Activated CD8-positive, alpha-beta memory T cell treated with anti-CD3 and anti-CD28 coated beads, Interleukin-2, amount 50 U/mL, for 24 hours (primary cell): ENCODE measurements at regions not wholly inside any gene's neighbourhood (a gene's known extent, or its start where the extent isn't known, plus 50 kb on each side); places are given as distances from the start of the nearest gene placed in this dataset.
A peak's percentile ranks its signal among the peaks of the same experiment; 100 is the strongest.

ENCODE experiments used
- DNase-seq: peaks from one replicate; pipeline ENCODE4 v3.0.0-alpha.2; 2020; ENCODE audit errors: extremely low read depth

DNA sequence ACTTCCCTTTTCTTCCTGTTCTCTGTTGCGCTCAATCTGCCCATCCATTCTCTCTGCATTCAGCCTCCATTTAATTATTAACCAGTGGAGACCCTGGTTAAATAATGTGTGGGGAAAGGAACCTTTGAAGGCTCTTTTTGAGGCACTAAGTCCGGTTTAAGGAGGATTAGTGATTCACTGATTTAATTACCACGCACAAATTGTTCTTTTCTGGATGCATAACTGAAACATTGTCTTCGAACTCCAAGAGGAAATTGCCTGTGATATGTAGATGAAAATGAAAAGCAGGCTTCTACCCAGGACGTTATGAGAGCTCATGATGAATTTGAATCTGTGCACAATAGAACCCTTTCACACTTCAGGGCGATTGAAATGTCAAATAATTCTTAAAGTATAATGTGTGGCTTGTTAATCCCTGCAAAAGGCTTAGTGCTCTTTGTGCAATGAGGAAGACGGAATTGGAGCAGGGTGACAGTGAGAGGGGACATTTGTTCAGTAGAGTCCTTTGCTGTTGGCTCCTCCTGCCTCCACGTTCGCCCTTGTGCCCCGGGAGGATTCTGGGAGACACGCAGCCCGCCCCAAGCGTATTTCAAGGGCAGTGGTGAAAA, 51.1 kb upstream of the ZNF236 start:
- DNase-seq, result no peak

DNA sequence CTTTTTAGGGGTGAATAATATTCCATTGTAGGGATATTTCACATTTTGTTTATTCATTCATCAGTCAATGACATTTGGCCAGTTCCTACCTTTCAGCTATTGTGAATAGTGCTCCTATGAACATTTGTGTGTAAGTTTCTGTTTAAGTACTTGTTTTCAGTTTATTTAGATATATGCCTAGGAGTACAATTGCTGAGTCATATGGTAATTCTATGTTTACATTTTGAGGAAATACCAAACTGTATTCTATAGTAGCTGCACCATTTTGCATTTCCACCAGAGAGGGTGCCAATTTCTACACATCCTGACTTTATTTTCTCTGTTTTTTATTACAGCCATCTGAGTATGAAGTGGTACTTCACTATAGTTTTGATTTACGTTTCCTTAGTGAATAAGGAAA, 54.4 kb upstream of the ZNF236 start:
- no peak for DNase-seq

DNA sequence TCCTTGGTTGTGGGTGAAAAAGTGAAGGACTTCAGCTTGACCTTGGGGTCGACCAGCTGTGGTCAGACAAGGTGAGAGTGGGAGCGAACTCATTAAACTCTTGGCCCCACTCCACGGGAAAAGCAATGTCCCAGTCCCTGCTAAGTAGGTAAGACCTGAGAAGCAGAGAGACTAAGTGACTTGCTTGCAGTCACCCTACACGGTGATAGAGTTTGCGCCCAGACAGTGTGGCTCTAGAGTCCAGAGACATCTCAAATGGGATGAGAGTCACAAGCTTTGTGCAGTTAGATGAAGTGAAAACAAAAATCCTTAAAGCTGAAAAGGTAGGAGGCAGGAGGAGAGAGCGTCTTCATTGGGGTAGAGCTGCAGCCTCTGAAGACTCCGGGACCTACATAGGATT, 55.9 kb upstream of the ZNF236 start:
- no peak for DNase-seq

DNA sequence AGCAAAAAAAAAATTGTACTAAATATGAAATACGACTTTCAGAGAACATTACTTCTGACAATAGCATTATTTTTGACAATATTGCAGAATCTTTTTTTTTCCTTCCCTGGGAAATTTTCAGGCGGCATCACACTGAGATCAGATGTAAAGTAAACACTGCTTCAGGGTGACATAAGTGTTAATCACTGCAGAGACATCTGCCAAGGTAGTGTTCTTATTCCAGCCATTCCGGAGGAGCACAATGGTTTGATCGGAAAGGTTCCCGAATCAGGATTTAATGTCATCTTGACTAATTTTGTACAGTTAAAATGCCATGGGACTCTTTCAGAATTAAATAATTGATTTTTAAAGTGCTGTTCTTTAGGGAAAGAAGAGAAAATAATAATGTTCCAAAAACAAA, 56.7 kb upstream of the ZNF236 start:
- DNase-seq, result no peak

DNA sequence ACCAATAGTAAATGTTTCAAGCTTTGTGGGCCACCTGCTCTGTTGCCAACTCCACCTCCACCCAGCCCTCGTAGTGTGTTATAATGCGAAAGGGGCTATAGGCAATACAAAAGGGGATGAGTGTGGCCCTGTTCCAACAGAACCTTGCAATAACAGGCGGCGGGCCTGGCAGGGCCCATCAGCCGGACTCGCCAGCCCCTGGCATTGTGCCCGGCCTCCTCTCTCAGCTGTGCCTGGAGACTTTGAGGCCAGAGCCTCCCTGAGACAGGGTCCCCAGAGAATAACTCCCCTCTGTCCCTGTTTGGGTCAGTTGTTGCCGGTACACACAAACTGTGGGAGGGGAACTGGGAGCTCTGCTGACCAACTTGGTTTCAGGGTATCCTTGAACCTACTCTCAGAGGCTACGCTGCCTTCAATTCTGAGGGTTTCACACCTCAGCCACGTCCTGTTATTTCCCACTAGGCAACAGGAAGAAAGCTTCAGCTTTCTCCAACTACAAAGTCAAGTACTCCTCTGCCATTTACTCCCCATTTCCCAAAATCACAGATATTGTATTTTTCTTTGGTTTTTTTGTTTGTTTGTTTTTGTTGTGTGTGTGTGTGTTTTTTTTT, 58.0 kb upstream of the ZNF236 start:
- no peak for DNase-seq

DNA sequence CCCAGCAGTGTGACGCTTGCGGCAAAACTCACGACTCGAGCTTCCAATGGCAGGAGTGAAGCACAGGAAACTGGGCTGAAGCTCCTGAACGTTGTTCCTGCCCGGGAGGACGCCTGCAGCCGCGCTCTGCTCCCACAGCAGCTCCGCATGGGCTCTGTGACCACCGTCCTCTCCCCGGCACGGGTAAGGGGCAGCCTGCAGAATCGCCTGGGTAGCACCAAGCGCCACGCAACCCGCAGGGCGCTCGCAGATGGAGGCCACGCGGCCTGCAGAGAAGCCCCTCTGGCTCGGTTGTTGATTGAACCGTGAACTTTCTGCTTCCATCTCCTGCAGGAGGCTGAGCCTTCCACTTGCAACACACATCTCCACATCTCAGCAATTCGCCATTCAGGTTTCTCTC, 63.3 kb upstream of the ZNF236 start:
- DNase-seq, result no peak

DNA sequence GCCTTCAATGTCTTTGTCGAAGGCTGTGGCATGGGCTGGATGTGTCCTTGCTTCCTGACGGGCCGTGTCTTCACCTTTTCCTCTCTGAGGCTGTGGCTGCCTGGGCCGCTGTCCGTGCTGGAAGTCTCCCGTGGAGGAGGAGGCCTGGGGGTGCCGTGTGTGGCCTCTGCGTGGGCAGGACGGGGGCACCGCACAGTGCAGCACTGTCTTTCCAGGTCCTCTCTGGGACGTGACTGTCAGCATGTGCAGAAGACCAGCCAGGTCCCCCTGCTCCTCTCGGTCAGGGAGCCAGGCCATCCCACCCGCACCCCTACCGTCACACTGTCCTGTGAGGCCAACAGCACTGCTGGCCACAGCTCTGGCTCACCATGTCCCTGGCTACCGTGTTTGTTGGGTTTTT, 64.4 kb upstream of the ZNF236 start:
- DNase-seq, result no peak

DNA sequence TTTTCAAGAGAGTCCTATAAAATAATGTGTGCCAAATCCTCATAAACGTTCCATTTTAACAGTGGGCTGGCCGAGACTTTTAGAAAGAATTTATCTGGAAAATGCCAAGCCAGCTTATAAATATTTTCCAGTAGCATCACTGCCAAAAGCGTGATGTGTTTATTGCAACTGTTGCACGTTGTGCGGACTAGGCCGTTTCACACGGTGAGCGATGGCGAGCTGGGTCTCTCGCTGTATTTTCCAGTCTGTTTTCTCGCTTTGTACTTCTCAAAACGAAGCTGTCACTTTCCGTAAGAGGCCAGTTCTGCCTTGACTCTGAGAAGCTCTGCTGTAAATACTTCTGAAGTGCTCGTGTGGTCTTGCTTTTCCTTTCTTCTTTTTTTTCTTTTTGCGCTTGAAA, 65.0 kb upstream of the ZNF236 start:
- DNase-seq, result no peak

DNA sequence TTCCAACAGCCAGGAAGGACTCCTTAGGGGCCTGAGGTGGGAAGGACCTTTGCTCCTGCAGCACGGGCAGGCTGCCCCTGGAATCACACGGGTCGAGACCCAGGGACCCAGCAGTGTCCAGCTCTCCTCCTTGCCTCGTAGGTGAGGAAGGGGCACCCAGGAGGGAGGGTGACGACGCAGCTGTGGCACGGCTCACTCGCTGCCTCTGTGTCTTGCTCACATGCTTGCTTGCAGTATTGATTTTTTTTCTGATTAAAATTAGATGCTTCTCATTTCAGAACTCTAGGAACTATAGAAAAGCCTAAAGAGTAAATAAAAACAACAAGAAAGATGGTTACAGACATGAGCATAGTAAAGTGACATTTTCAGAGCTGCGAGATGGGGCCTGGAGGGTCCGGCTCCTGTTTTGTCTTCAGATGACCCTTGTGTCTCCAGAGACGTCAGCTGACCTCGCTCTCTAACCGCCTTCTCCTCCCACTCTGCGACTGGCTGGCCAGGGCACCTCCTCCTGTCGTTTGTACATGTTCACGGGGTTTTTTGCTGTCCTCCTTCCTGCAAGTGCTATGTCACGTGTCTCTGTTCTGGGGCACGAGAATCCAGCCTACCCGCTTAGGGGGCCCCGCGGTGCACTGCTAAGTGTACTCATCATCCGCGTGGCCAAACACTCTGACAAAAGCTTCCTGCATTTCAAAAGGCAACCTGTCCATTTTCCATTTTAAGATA, 65.7 kb upstream of the ZNF236 start:
- no peak for DNase-seq

DNA sequence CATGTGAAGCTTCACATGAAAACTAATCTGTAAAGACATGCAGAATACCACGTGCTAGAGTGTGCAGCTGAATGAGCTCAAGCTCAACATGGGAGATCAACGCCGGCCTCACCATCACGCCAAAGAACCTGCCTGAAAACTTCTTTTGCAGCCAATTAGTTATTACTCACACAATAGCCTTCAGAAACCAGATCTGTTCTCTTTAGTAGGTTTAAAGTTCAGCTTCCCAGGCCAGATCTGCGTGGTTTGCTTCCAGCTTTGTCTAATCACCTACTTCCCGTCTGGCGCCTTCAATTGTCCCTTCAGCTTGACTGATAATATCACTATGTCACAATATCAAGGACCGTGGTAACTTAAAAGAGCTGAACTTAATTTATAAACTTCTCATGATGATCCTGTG, 68.0 kb upstream of the ZNF236 start:
- DNase-seq, result no peak

DNA sequence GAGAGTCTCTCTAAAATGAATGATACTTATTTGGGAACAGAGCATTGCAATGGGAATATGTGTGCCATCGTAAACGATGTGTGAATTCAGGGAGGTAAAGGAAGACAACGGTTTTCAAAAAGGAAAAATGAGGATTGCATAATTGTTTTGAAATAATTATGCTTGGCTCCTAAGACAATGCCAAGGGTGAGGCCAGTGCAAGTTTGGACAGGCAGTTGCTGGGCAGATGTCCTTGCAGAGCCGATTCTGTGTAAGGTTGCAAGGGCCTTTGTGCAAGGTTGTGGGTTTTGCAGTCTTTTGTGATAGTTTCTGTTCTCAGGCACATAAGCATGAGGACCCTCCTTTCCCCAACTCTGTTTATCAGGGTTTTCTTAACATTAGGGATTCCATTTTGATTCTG, 70.0 kb upstream of the ZNF236 start:
- DNase-seq, result no peak

DNA sequence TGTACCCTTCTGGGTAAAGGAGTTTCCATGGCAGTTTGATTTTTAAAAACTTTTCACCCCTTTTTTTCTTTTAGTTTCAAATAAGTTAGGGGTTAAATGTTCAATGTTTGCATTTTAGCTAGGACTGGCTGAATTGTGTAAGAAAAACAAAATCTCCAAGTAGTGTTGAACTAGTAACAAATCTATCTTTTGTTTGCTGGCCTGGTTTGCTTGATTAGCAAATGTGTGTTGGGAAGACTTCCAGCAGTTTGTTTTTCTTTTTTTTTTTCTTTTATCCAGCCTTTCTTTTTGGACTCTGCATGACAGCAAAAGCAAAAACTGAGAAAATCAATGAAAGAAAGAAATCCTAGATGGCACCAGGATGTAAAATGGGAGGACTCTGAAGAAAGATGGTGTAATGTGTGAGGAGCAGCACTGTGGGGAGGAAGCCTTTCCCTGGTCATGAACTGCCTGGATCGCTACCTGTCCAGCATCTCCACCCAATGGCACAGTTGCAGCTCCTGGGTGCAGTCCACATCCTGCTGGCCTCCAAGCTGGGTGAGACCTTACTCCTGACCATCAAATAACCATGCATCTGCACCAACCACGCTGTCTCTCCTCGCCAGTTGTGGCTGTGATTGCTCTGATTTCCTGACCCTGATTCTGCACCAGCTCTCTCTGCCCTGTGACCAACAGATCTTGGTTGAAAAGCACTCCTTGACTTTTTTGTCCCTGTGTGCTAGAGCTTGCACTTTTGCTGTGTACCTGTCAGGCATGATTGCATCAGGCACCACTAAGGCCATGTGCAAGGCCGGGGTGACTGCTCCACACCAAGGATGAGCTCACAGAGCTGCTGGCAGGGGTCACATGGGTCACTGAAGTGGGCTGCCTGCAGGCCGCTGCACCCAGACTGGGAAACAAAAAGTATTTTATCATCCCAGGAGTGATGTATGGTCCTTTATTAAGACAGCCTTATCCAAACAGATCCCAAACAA, 71.2 kb upstream of the ZNF236 start:
- no peak for DNase-seq

DNA sequence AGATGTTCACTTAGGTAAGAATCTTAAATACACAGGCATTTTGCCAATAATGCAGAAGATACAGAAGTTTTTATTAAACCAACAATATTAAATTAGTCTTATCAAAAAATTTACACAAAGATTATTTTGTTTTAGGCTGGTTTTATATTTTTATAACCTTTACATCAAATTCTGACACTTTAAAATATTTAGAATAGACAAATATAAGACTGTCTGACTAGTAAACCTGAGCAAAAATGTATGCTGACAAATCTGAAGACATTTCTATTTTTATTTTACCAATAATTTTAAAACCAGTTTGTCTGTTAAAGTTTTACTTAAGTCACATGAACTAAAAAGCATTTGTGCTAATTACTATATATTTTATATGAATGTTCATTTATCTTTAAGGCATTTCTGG, 72.1 kb upstream of the ZNF236 start:
- DNase-seq, result no peak

DNA sequence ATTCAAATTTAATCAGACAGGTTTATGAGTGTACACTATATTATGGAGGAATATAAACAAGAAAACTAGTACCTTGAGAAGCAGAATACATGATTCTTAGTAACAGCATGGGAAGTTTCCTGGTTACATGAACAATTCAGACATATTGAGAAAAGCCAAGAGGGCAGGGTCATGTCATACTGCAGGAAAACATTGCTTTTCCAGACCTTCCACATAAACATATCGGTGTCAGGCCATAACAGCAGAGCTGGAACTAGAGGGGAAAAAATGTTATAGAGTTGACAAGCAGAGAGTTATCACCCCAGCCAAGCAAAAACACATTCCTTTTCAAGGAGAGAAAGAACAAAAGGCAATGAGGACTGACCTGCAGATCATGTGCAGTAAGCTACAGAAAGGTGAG, 74.7 kb upstream of the ZNF236 start:
- DNase-seq, result no peak

DNA sequence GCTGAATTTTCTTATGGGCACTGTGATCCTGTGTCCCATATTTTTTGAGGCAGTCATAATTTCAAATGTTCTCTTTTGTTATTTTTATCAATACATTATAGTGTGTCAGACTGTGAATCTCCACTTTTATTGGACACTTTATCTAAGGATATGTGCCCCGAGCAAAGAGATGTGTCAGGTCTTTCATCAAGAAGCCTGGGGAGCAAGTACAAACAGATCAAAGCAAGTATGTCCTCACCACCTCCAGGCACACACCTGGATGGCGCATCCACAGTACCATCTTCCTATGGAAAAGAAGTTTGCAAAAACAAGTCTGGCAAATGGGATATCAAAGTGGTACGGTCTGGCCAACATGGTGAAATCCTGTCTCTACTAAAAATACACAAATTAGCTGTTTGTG, 81.0 kb upstream of the ZNF236 start:
- DNase-seq, result no peak

DNA sequence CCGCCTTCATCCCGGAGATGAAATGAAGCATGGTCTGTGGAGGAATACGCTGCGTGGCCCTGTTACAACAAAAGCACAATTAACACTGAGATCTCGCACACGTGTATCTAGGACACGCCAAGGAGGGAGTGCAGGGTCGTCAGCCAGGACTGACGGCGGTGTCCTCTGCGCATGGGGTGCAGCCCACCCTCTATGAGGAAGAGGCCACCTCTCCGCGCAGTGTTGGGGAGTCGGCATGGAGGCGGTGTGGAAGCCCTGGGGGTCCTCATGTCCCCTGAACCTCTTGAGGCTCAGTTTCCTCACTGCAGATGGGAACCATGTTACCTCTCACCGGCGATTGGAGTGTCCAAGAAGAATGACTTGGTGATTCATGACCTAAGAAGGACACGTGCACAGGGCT, 86.0 kb upstream of the ZNF236 start:
- DNase-seq, result no peak

DNA sequence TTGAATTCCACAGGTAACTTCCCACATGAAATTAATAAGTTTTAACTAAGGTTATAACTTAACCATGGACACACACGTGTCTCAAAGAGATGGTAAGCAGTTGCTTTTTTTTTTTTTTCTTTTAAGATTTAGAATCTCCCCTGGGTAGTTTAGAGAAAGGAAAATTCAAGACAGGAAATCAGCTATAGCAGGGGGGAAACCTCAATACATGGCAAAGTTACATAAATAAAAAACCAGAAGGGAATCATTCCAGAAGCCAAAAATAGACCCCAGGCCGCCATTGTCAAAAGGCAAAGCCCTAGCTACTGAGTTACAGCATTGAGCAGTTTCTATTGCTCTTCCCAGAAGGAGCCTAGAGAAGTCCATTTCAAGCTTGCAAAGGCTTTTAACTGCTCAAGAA, 91.5 kb upstream of the ZNF236 start:
- DNase-seq, result no peak

DNA sequence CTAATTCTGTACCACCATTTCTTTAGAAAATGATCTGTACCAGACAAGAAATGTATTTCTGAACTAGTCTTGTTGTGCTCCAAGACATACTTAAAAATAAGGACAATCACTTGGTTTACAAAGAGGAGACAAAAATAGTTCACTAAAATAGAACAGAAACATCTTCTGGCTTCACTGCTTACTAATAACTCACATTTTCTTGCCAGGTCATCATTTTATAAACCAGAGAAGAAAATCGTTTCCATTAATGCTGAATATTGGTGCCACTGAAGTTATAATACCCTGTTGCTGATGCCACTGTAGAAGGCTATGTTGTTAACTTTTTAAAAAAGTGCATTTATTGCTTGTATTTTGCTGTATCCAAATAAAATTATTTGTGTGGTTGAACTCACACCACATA, 94.8 kb upstream of the ZNF236 start:
- DNase-seq, result no peak

DNA sequence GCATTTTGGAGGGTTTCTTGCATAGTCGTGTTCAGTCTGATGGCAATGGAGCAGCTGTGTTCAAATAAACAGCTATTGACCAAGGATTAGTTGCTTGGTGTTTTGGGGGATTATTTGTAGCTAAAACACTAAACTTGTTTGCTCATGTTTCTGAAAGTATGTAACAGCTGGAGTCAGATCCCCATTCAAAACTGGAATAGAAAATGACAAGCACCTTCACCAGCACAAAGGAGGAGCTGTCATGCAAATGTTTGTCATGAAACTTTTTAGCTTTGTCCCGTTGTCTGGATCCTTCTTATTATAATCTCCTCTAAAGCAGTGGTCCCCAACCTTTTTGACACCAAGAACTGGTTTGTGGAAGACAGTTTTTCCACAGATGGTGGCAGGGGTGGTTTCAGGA, 96.9 kb upstream of the ZNF236 start:
- DNase-seq, result no peak

DNA sequence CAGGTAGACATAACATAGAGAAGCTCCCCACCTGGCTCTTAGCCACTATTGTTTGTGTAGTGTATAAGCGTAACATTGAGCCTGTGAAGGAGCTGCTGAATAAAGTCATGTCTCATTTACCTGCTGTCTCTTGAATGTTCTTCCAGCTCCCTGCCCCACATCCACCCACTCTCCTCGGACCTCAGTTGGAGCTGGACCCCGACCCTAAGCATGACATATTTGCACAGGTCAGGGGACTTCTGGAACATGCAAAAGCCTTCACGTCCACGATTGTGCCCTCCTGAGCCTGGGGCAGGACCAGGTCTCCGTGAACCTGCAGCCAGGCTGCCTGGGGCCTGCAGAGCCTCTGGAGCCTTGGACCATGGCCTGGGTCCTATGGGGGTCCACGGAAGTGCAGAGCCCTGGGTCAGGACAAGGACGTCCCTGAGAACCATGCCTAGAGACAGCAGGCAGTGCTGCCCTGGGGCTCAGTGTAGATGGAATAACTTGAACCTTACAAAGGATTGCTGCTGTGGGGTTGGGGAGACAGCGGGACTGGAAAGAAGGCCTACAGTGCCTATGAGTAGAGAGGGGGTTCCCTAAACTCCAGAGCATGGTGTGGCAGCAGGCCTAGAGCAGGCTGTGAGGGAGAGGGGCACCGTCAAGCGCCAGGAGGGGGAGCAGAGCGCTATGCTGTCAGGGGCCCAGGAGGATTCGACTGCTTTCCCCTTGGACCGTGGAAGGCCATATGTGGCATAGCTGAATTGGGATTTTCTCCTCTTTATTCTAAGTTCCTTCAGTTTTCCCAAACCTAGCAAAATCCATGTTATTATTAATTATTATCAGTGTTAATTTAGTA, 99.9 kb upstream of the ZNF236 start:
- DNase-seq, result no peak

DNA sequence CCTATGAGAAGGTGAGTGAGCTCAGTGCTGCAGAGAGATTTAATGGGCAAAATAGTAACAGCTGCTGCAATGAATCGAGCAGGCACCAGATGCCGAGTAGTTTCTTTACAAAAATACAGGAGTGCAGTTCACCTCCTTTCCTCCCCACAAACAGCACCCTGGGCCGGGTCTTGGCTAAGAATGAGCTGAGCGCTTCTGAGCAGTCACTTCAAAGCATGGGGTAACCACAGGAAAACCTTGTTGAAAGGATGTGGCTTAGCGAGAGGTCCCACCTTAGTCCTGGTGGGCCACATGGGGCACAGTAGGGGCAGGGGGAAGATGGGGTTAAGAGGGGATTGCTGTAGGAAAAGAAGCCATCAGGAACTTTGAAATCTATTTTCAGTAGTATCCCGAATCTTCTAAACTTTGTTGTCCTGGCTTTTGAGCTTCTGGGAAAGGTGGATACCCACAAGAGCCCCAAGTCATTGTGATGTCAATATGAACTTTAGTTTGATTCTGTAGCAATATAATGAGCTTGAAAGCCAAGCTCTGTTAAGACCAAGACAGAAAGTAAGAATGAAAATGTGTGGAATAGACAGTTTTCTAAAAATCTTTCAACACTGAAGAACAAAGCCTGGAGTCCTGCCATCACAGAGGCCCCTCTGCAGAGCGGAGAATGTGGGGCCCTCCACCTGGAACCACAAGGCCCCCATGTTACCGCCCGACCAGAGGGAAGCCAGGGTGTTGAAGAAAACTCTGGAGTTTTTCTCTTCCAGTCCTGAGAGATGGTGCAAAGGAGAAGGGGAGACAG, 101.0 kb upstream of the ZNF236 start:
- peak; percentile 6 for DNase-seq
